ENCODE measurements at regions not wholly inside any gene's neighbourhood (a gene's known extent, or its start where the extent isn't known, plus 50 kb on each side); places are given as distances from the start of the nearest gene placed in this dataset.

DNA sequence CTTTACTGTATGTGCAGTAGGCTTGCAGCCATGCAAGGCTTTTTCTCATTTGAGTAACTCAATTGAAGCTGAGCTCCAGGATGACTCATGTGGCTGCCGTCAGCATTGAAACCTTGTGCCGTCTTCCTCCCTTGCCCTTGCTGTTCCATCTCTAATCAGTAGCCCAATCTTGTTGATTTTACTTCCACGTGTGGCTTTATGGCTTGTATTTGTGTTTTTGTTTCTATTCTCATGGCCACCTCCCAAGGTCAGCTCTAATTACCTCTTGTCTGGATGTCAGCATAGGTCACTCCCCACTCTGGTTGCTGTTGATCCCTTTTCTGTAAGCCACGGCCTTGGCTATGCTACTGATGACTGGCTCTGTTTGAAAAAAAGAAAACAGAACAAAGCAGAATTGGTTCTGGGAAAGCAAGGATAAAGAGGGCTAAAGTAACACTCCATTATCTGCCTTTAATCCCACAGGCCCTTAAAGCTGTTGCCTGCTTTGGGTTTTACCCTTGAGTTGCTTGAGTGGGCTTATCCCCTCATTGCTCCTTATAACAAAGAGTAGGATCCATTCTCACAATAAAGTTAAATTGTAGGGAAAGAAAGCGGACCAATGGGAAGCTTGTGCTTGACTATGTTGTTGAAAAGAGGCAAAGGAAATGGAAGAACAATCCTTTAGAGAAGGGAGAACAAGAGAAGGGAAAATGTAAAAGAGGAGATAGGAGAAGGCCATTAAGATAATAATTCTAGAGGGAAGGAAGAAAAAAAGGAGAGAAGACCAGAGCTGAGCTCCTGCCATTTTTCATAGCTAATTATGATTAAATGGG is 173.9 kb upstream of the PGRMC2 start (continued):
- TF ChIP-seq ARNT (IDR thresholded peaks at IDR 0.05) (peak in 1 of 2 experiments; percentile 65; a peak in 2 of 4 replicates), RBFOX2 (IDR thresholded peaks at IDR 0.05; ENCODE audit: low read depth, low read length) (no peak), ZNF324 (CRISPR knock-in tag; IDR thresholded peaks at IDR 0.05) (no peak), E2F3 (CRISPR knock-in tag; IDR thresholded peaks at IDR 0.05) (no peak), EP400 (IDR thresholded peaks at IDR 0.05) (peak; percentile 52; the same call in 1 of the 2 replicates), ELF4 (CRISPR knock-in tag; IDR thresholded peaks at IDR 0.05) (0 out of 2 replicates have a peak, but pooled peaks have one; percentile 38), ELF1 (tag; IDR thresholded peaks at IDR 0.05) (0 out of 2 replicates have a peak, but pooled peaks have one; percentile 13), BACH1 (tag; IDR thresholded peaks at IDR 0.05) (peak; percentile 60; the same call in 1 of the 2 replicates), ZNF239 (CRISPR knock-in tag; IDR thresholded peaks at IDR 0.05) (no peak), SMARCB1 (IDR thresholded peaks at IDR 0.05; ENCODE audit: insufficient read length, low read depth) (no peak), ZNF589 (CRISPR knock-in tag; IDR thresholded peaks at IDR 0.05; ENCODE audit: low read depth) (peak; percentile 47; the same call in 1 of the 2 replicates), ZKSCAN8 (CRISPR knock-in tag; IDR thresholded peaks at IDR 0.05) (no peak), TBL1XR1 (IDR thresholded peaks at IDR 0.05; ENCODE audit: low read length in 2 of 2) (0 out of 4 replicates have a peak, but pooled peaks of 1 of the 2 experiments have one; percentile 11), MYC (IDR thresholded peaks at IDR 0.05; ENCODE audit: low read depth, low read length) (peak; percentile 80), MYC (CRISPR knock-in tag; IDR thresholded peaks at IDR 0.05; ENCODE audit: borderline replicate concordance, low read depth) (no peak), HMGN3 (IDR thresholded peaks at IDR 0.05; ENCODE audit: borderline replicate concordance, extremely low read depth, insufficient read length, low read depth, low read length) (no peak), TCF3 (CRISPR knock-in tag; IDR thresholded peaks at IDR 0.05) (peak; percentile 26; the same call in 1 of the 2 replicates), TRIM28 (IDR thresholded peaks at IDR 0.05) (0 out of 2 replicates have a peak, but pooled peaks have one; percentile 65), MEF2D (tag; conservative IDR thresholded peaks at IDR 0.05; ENCODE audit: low read depth) (peak; percentile 62; the same call in 1 of the 2 replicates)
- TF ChIP-seq, protein P1, sequence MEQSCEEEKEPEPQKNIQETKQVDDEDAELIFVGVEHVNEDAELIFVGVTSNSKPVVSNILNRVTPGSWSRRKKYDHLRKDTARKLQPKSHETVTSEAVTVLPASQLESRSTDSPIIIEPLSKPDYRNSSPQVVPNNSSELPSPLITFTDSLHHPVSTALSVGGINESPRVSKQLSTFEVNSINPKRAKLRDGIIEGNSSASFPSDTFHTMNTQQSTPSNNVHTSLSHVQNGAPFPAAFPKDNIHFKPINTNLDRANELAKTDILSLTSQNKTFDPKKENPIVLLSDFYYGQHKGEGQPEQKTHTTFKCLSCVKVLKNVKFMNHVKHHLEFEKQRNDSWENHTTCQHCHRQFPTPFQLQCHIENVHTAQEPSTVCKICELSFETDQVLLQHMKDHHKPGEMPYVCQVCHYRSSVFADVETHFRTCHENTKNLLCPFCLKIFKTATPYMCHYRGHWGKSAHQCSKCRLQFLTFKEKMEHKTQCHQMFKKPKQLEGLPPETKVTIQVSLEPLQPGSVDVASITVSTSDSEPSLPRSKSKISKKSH (CRISPR knock-in tag; IDR thresholded peaks at IDR 0.05) = no peak
- TF ChIP-seq, protein P2, sequence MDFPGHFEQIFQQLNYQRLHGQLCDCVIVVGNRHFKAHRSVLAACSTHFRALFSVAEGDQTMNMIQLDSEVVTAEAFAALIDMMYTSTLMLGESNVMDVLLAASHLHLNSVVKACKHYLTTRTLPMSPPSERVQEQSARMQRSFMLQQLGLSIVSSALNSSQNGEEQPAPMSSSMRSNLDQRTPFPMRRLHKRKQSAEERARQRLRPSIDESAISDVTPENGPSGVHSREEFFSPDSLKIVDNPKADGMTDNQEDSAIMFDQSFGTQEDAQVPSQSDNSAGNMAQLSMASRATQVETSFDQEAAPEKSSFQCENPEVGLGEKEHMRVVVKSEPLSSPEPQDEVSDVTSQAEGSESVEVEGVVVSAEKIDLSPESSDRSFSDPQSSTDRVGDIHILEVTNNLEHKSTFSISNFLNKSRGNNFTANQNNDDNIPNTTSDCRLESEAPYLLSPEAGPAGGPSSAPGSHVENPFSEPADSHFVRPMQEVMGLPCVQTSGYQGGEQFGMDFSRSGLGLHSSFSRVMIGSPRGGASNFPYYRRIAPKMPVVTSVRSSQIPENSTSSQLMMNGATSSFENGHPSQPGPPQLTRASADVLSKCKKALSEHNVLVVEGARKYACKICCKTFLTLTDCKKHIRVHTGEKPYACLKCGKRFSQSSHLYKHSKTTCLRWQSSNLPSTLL (IDR thresholded peaks at IDR 0.05) = no peak
- TF ChIP-seq, protein P3, sequence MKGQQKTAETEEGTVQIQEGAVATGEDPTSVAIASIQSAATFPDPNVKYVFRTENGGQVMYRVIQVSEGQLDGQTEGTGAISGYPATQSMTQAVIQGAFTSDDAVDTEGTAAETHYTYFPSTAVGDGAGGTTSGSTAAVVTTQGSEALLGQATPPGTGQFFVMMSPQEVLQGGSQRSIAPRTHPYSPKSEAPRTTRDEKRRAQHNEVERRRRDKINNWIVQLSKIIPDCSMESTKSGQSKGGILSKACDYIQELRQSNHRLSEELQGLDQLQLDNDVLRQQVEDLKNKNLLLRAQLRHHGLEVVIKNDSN (CRISPR knock-in tag; IDR thresholded peaks at IDR 0.05) = no peak
- TF ChIP-seq, protein P4, sequence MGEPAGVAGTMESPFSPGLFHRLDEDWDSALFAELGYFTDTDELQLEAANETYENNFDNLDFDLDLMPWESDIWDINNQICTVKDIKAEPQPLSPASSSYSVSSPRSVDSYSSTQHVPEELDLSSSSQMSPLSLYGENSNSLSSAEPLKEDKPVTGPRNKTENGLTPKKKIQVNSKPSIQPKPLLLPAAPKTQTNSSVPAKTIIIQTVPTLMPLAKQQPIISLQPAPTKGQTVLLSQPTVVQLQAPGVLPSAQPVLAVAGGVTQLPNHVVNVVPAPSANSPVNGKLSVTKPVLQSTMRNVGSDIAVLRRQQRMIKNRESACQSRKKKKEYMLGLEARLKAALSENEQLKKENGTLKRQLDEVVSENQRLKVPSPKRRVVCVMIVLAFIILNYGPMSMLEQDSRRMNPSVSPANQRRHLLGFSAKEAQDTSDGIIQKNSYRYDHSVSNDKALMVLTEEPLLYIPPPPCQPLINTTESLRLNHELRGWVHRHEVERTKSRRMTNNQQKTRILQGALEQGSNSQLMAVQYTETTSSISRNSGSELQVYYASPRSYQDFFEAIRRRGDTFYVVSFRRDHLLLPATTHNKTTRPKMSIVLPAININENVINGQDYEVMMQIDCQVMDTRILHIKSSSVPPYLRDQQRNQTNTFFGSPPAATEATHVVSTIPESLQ (CRISPR knock-in tag; IDR thresholded peaks at IDR 0.05) = no peak
